GM08714 (cell line): ENCODE measurements at regions not wholly inside any gene's neighbourhood (a gene's known extent, or its start where the extent isn't known, plus 50 kb on each side); places are given as distances from the start of the nearest gene placed in this dataset.

Source experiments
- H3K4me3 ChIP-seq: fragments of 200-500 bp; sonication (Bioruptor generic); 2 replicates; pipeline ENCODE4 v1.5.1; 2014; ENCODE audit warnings: mild to moderate bottlenecking, low read length, inconsistent platforms
- ZNF274 ChIP-seq: IDR thresholded peaks from 2 replicates; pipeline ENCODE4 v1.6.1; 2012; ENCODE audit warnings: mild to moderate bottlenecking, low read depth, low read length

DNA sequence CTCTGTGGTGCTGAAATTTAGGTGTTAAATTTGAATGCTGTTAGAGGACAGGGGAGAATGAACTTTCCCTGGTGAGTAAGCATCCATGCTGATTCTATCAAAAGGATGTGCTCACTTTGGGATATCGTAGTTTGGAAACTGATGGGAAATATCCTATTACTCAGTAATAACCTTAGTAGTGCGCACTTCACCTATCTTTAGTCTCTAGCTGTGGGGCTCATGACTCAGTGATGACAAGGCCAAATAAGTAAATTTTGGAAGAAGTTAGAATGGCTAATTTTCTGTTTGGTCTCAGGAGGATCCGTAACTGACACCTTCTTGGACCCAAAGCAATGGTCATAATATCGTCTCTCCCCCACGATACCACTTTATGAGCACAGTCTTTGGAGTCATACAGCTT is 448.4 kb downstream of the PSAT1 start:
- no peak overlapping the region for H3K4me3 ChIP-seq
- no peak for TF ChIP-seq ZNF274

DNA sequence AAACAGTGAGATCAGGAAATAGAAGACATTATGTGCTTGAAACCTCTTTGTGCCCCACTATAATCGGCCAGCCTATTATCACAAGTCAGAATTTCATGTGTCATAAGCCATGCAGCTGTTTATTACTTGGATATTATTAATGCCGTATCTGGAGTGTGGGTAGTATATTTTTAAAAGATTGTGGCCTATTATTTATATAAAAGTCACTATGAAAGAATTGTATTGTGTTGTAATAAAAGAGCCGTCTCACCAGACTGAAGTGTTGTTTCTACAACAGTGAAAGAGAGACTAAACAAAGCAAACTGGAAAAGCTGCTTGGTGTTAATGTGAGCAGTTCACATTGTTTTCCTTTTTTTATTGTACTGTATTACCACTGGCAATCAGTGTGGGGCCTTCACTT is 449.1 kb downstream of the PSAT1 start:
- TF ChIP-seq ZNF274: no peak
- no peak overlapping the region for H3K4me3 ChIP-seq

DNA sequence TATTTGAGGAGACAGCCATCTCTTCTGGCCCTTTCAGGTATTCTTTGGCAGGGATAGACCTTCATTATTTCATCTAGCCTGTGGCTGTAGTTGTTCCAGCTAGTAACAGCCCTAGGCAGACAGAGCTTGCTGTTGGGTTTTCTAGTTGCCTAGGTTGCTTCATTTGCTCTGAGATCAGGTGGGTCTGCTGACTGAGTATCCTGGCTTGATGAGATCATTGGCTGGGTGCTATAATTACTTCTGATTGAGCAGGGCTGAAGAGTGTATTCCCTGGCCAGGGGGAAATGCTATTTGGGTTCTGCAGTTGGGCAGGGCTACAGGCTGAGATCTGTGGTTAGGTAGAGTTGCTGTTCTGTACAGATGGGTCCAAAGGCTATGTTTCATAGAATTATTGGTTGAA is 456.1 kb downstream of the PSAT1 start:
- H3K4me3 ChIP-seq: no peak overlapping the region
- no peak for TF ChIP-seq ZNF274

DNA sequence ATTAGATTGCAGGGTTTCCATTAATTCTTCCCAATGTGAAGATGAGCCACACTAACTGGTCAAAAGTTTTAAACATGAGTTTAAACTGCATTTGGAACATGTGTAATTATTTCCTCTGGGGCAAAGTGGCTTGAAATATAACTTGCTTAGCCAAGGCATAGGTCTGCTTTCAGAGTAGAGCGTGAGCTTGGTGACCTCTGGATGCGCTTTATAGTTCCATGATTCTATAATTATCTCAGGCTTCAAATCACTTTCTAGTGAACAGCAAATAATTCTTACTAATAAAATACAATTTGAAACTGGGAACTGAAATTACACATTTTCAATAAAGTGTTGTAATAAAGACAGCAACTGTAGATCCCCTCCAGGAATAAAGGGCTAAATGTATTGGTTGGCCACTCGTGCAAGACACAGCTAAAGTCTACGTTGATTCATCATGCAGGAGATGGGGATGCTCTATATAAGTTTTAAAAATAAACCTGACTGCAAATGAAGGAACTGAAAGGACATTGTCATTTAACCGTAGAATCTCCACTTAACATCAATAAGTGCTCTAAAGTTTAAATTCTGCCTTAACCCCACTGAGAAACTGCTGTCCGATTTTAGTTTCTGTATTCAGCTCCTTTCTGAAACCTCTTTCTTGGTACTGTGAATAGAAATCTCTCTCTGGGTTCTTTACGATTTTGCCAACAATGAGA is 460.0 kb downstream of the PSAT1 start:
- TF ChIP-seq ZNF274: no peak
- no peak overlapping the region for H3K4me3 ChIP-seq

DNA sequence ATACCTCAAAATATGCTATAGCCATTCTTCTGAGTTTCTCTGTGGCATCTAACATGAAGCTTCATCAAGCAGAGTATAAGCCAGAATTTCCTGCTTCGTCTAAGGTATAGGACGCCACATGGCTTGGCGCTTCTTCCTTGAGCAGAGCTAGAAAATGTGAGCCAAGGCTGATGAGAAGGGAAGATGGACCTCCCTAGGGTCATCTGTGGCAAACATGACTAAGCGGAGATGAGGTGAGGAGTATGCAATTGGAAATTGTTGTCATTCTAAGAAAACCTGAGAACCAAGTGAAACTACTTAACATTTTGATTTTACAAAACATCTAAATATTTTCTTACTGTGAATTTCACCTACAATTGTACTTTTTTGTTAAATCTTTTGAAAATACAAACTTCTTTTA is 466.5 kb downstream of the PSAT1 start:
- no peak overlapping the region for H3K4me3 ChIP-seq
- no peak for TF ChIP-seq ZNF274

DNA sequence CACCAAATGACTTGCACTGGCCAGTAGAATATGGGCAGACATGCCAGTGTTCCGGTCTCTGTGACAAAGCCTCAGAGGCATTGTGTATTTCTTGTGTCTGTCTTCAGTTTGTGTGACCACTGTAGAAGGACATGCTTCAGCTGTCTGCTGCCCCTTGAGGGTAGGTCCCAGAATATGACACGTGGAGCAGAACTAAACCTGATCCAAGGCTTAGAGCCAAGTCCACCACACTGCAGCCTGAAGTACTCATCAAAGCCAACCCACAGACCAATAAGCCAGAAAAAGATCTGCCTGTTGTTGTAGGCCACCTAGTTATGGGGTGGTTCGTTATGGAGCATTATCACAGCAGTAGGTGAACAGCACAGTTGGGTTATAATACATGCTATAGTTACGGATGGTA is 468.9 kb downstream of the PSAT1 start:
- TF ChIP-seq ZNF274: no peak
- no peak overlapping the region for H3K4me3 ChIP-seq

DNA sequence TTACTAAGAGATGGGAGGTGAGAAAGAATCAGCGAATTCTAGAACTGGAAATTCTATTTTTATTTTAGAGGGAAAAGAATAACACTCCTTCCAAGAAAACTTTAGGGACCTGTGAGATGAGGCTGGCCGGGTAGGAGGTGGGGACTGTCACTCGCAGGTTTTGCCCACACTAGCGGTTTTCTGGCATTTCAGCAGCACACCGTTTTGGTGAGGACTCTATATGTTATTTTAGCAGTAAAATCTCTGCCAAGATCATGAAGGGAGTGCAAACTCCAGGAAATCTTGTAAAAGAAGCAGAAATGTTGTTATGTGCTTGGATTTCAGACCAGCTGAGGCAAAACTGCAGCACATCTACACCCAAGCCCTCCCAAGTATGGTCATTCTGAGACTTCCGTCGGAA is 470.6 kb downstream of the PSAT1 start:
- no peak for TF ChIP-seq ZNF274
- H3K4me3 ChIP-seq: no peak overlapping the region

DNA sequence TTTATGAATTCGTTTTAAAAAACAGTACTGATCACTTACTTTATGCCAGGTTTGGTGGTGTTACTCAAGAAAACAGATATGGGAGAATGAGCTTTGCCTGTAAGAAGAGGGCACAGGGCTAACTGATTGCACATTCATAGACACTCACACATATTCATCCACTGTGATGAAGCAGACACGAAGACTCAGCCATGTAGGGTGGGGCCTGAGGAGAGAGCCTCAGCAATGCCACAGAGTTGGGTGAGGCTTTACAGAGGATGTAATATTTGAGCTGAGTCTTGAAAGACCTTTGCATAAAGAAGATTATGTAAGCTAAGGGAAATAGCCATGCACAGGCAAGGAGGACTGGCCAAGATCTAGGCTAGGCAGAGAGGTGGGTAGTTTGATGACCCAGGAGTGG is 472.8 kb downstream of the PSAT1 start:
- TF ChIP-seq ZNF274: no peak
- no peak overlapping the region for H3K4me3 ChIP-seq

DNA sequence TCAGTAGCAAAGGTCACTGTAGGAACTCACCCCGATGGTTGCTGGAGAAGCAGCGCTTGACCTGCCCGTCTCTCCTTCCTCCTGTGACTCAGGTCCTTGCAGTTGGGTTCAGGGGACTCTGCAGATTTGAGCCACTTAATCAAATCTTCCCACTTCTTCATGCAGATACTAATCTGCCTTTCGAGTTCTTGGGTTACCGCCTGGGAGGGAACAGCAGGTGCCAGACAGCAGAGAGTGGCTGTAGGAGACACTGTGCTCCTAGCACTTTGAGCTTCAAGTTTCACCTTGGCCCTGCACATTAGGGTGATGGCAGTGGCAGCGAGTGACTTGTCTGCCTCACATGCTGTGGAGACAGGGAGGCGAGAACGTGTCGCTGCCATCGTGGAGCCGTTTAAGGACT is 478.3 kb downstream of the PSAT1 start:
- no peak for TF ChIP-seq ZNF274
- no peak overlapping the region for H3K4me3 ChIP-seq

DNA sequence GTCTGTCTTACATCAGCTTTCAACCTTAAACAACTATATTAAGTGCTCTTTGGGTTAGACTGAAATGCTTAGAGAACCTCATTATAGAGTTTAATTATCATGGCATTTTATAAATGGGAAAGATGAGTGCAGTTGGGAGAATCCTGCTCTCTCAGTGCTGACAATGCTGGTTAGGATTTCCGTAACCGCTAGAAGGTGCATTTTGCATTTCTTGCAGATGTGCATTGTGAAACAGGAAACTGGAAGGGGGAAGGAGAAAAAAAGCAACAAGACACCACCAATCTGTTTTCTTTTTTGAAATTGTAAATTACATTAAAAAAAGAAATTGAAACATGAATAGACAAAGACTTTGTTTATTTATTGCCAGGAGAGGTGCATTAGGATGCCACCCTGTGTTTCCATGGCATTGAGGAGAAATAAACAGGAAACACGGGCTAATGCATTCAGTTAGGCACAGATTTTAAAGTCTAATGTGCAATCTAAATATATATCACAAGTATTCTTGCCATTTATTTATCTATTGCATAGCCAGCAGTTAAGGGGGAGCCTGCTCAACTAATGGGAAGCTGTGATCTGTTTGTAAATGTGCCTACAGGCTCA is 478.9 kb downstream of the PSAT1 start:
- TF ChIP-seq ZNF274: no peak
- no peak overlapping the region for H3K4me3 ChIP-seq

DNA sequence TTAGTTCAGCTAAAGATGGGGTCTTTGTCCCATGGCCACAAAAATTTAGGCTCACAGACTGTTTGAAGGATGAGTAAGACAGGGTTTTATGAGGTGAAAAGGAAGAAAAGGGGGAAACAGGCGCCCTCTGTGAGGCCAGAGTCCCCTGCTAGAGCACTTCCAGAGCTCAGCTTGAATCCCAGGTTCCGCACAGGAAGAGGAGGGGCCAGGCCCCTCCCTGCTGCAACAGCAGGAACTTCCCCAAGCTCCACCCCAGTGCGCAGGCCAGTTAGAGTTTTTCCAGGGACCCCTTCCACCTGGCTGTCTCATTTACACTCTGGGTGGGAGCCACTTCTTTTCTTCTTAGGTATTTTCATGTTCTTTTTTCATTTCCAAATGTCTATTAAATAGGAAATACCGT is 480.8 kb downstream of the PSAT1 start:
- no peak for TF ChIP-seq ZNF274
- H3K4me3 ChIP-seq: no peak overlapping the region

DNA sequence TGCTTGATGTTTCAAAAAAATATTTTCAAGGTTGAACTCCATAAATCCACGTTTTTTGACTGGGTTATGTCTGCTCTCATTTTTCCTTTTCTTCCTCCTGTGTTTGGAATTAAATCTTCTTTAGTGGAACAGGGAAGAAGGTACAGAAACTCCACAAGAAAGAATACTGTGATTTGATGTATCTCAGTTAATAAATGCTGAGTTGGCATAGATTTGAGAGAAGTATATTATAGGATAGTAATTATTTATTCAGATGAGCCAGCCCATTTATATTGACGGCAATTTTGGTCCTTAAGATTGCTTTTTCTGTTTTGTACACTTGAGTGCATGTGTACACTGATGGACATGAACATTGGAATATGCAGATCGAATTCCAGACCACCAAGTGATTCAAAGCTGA is 481.4 kb downstream of the PSAT1 start:
- TF ChIP-seq ZNF274: no peak

DNA sequence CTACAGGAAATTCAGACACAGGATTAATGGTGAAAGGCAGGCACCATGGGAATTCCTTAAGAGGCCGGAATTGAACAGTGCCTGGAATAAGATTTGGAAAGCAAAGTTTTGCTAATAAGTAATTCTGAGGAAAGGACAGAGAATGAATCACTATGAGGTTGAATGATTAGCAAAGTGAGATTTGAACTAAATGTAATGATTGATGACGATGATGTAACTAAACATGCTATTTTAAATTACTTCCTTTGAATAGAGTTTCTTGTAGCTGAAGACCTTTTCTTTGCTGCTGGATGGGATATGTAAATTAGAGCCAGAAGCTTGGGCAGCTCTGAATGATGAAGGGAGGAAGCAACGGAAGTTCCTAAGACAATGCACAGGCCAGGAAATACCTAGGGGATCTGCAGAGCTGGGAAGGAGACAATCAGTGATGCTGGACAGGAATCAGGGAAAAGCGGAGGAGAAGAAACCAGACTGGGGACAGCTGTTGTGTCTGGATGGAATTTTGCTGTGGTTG is 482.0 kb downstream of the PSAT1 start:
- no peak overlapping the region for H3K4me3 ChIP-seq
- no peak for TF ChIP-seq ZNF274

More for the DNA sequence above, 481.4 kb downstream of the PSAT1 start:
- H3K4me3 ChIP-seq: no peak overlapping the region

DNA sequence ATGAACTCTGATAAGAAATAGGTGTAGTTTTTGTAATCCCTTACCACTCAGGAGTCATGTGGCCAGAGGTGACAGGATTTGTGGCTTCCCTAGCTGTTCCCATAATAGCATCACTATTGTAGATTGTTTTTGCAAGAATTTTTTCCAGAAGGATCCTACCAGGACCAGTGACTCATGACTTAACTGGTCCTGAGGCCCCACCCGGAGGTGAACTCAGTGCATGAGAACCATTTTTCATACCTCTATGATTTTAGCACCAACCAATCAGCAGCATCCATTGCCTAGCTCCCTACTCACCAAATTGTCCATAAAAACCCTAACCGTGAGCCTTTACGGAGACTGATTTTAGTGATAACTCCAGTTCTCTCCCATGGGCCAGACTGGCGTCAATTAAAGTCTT is 484.8 kb downstream of the PSAT1 start:
- TF ChIP-seq ZNF274: no peak
- no peak overlapping the region for H3K4me3 ChIP-seq

DNA sequence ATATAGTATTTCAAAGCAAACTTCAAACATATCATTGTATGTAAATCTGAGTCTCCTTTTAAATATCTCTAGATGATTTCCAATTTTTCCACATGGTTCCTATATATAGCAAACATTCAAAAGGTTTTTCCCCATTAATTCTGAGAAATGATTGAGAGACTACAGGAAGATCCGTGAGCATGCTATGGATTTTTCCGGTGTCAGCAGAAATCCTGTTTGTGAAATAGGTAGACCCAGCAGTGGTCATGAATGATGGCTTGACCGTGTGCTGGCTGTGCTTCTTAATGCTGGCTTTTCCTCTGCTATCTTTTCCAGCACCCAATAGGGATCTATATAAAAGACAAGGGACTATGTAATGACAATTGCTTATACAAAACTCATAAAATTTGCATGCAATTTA is 485.3 kb downstream of the PSAT1 start:
- no peak overlapping the region for H3K4me3 ChIP-seq
- TF ChIP-seq ZNF274: no peak

DNA sequence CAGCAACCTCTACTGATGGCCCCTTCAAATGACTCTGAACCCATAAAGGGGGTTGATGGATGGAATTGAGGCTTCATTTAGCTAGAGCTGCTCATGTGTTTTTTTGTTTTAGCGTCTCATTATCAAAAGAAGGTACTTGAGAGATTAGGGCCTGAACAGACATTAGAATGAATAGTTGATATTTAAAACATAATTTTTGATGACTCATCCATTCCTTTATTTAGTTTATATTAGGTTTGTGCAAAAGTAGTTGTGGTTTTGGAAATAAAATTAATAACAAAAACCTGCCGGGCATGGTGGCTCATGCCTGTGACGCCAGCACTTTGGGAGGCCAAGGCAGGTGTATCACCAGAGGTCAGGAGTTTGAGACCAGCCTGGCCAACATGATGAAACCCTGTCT is 485.9 kb downstream of the PSAT1 start:
- H3K4me3 ChIP-seq: no peak overlapping the region
- no peak for TF ChIP-seq ZNF274

DNA sequence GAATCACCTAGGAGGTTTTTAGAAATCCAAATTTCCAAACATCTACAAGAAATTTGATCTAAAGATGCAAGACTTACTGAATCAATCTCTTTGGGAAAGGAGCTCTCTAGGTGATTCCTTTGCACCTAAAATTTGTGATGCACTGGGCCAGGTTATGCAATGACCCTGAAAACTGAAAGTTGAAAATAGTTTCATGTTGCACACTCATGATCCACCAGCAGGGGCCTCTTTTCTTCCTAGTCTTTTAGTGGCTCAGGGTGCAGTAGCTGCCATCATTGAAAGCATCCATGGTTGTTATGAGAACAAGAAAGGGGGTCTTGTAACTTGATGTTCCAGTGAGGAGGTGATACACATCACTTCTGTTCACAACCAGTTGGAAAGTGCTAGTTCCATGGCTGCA is 486.8 kb downstream of the PSAT1 start:
- H3K4me3 ChIP-seq: no peak overlapping the region
- no peak for TF ChIP-seq ZNF274
